ENCODE measurements at regions not wholly inside any gene's neighbourhood (a gene's known extent, or its start where the extent isn't known, plus 50 kb on each side); places are given as distances from the start of the nearest gene placed in this dataset.
A peak's percentile ranks its signal among the peaks of the same experiment; 100 is the strongest.

DNA sequence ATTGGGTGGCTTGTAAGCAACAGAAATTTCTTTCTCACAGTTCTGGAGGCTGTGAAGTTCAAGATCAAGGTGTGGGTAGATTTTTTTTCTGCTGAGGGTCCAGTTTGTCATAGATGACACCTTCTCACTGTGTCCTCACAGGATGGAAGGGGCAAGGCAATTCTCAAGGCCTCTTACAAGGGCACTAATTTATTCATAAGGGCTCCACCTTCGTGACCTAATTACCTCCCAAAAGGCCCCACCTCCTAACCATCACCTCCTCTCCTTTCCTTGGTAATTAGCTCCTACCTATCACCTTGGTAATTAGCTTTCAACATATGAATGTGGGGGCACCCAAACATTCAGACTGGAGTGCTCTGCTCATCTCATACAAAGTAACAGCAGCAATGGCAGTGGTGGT lies 92.3 kb upstream of the CD44 start:
- no CpG with 5 or more reads among the region's 1 CpG for WGBS (ENCODE audit: insufficient coverage)
- no peak for TF ChIP-seq EZH2 (IDR thresholded peaks at IDR 0.05; ENCODE audit: borderline replicate concordance, insufficient read depth, low read depth, low read length, poor library complexity, severe bottlenecking)
- TF ChIP-seq, protein P1, sequence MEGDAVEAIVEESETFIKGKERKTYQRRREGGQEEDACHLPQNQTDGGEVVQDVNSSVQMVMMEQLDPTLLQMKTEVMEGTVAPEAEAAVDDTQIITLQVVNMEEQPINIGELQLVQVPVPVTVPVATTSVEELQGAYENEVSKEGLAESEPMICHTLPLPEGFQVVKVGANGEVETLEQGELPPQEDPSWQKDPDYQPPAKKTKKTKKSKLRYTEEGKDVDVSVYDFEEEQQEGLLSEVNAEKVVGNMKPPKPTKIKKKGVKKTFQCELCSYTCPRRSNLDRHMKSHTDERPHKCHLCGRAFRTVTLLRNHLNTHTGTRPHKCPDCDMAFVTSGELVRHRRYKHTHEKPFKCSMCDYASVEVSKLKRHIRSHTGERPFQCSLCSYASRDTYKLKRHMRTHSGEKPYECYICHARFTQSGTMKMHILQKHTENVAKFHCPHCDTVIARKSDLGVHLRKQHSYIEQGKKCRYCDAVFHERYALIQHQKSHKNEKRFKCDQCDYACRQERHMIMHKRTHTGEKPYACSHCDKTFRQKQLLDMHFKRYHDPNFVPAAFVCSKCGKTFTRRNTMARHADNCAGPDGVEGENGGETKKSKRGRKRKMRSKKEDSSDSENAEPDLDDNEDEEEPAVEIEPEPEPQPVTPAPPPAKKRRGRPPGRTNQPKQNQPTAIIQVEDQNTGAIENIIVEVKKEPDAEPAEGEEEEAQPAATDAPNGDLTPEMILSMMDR (IDR thresholded peaks at IDR 0.05): no peak
- Mint-ChIP-seq H3K27ac (peak overlapping the region; percentile 95), H3K9me3 (ENCODE audit: insufficient read depth) (peaks cover 2% of the 10 kb centered on the region), H3K27me3 (no peaks in the 10 kb centered on the region), H3K4me3 (peak overlapping the region; percentile 40), H3K4me1 (peaks cover 69% of the 10 kb centered on the region)
- Histone ChIP-seq H3K9ac (ENCODE audit: low read length) (peak overlapping the region; percentile 24), H3K4me1 (ENCODE audit: control insufficient read depth in 2 of 2, insufficient read depth in 2 of 2, low read length in 2 of 2) (peaks cover 56 to 73% of the 10 kb centered on the region in 2 donors), H3K79me2 (ENCODE audit: control insufficient read depth, insufficient read depth, low read length) (peaks cover 7% of the 10 kb centered on the region), H3K4me2 (replicated peaks; ENCODE audit: low read depth, low read length, poor library complexity, severe bottlenecking) (peak overlapping the region; percentile 66), H4K20me1 (ENCODE audit: control insufficient read depth, insufficient read depth, low read length, poor library complexity, severe bottlenecking) (no peaks in the 10 kb centered on the region), H3K36me3 (replicated peaks in 1 of 2; ENCODE audit: control extremely low read depth in 1 of 2, control insufficient read depth in 1 of 2, extremely low read depth in 1 of 2, insufficient read depth in 2 of 2, low read length in 1 of 2) (no peaks in the 10 kb centered on the region), H3K4me3 (ENCODE audit: control extremely low read depth in 1 of 5, extremely low read depth in 1 of 5, insufficient read depth in 1 of 5, low read depth in 2 of 5, low read length in 4 of 5) (peak overlapping the region in 1 of 5 experiments; percentile 3), H3K27ac (ENCODE audit: low read length in 2 of 2) (peak overlapping the region; percentile 66 to 98), H2AFZ (ENCODE audit: insufficient read depth, low read depth, low read length, poor library complexity, severe bottlenecking) (no peak overlapping the region), H3K27me3 (replicated peaks in 1 of 4; ENCODE audit: control extremely low read depth in 1 of 4, control insufficient read depth in 3 of 4, insufficient read depth in 4 of 4, low read length in 3 of 4) (no peaks in the 10 kb centered on the region), H3K9me3 (ENCODE audit: control extremely low read depth in 1 of 3, control insufficient read depth in 2 of 3, insufficient read depth in 1 of 3, low read length in 2 of 3) (peaks cover 0 to 11% (median 9%) of the 10 kb centered on the region in 3 donors)
- intact Hi-C loops (cut with micrococcal nuclease): loop anchor here (1.0 kb wide), 2 partner anchors 37 to 93 kb away; partner anchors contain the start of gene CD44
- CTCF ChIA-PET: interaction anchor here (0.9 to 3.8 kb wide), 7 partner anchors 9 to 117 kb away, joined by 3 to 14 read pairs (median 4); no protein-coding TSS in a partner anchor
- POLR2A ChIA-PET: interaction anchor here (1.0 to 1.8 kb wide), 2 partner anchors 32 to 40 kb away, joined by 4 read pairs; no protein-coding TSS in a partner anchor
- no peak for DNase-seq
- no peak for ATAC-seq (ENCODE audit: low read depth)

DNA sequence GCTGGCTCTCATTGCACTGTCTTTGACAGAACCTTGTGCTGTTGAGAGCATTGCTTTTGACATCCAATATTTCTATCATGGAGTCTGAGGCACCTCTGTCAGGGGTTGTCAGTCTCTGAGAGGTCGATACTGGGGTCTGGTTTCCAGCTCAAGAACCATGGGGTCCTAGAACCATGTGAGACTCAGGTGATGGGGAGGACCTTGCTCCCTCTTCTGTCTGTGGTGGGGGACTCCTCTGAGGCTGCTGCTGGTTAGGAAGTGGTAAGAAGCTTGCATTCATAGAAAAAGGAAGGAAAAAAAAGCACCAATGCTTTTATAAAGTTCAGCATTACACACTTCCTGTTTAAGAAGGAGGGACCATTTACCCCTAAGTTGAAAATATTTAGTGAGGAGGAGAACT lies 91.8 kb upstream of the CD44 start:
- Histone ChIP-seq H3K9me3 (ENCODE audit: control extremely low read depth in 1 of 3, control insufficient read depth in 2 of 3, insufficient read depth in 1 of 3, low read length in 2 of 3) (peaks cover 0 to 11% (median 9%) of the 10 kb centered on the region in 3 donors), H3K4me1 (ENCODE audit: control insufficient read depth in 2 of 2, insufficient read depth in 2 of 2, low read length in 2 of 2) (peaks cover 56 to 71% of the 10 kb centered on the region in 2 donors), H3K4me3 (ENCODE audit: control extremely low read depth in 1 of 5, extremely low read depth in 1 of 5, insufficient read depth in 1 of 5, low read depth in 2 of 5, low read length in 4 of 5) (no peak overlapping the region), H3K4me2 (replicated peaks; ENCODE audit: low read depth, low read length, poor library complexity, severe bottlenecking) (peak overlapping the region; percentile 40), H3K79me2 (ENCODE audit: control insufficient read depth, insufficient read depth, low read length) (peaks cover 7% of the 10 kb centered on the region), H3K27ac (ENCODE audit: low read length in 2 of 2) (peak overlapping the region; percentile 66 to 98), H3K36me3 (replicated peaks in 1 of 2; ENCODE audit: control extremely low read depth in 1 of 2, control insufficient read depth in 1 of 2, extremely low read depth in 1 of 2, insufficient read depth in 2 of 2, low read length in 1 of 2) (no peaks in the 10 kb centered on the region), H2AFZ (ENCODE audit: insufficient read depth, low read depth, low read length, poor library complexity, severe bottlenecking) (no peak overlapping the region), H3K9ac (ENCODE audit: low read length) (peak overlapping the region; percentile 24), H3K27me3 (replicated peaks in 1 of 4; ENCODE audit: control extremely low read depth in 1 of 4, control insufficient read depth in 3 of 4, insufficient read depth in 4 of 4, low read length in 3 of 4) (no peaks in the 10 kb centered on the region), H4K20me1 (ENCODE audit: control insufficient read depth, insufficient read depth, low read length, poor library complexity, severe bottlenecking) (no peaks in the 10 kb centered on the region)
- ATAC-seq (ENCODE audit: low read depth) (peak; percentile 53), DNase-seq (peak; percentile 85)
- H3K4me3 Mint-ChIP-seq: peak overlapping the region; percentile 40
- CTCF ChIA-PET: interaction anchor here (0.9 to 3.8 kb wide), 8 partner anchors 9 to 116 kb away, joined by 3 to 14 read pairs (median 3); no protein-coding TSS in a partner anchor
- POLR2A ChIA-PET: interaction anchor here (1.0 to 1.8 kb wide), 2 partner anchors 31 to 41 kb away, joined by 4 read pairs; no protein-coding TSS in a partner anchor
- 67% methylated on average over 1 of the region's 1 CpG for WGBS (ENCODE audit: insufficient coverage)
- no peak for TF ChIP-seq EZH2 (IDR thresholded peaks at IDR 0.05; ENCODE audit: borderline replicate concordance, insufficient read depth, low read depth, low read length, poor library complexity, severe bottlenecking)
- TF ChIP-seq, protein P1 (IDR thresholded peaks at IDR 0.05): no peak
- H3K4me1 Mint-ChIP-seq: peaks cover 69% of the 10 kb centered on the region
- H3K27me3 Mint-ChIP-seq: no peaks in the 10 kb centered on the region
- peaks cover 2% of the 10 kb centered on the region for H3K9me3 Mint-ChIP-seq (ENCODE audit: insufficient read depth)
- intact Hi-C loops (cut with micrococcal nuclease): loop anchor here (1.0 kb wide), 2 partner anchors 36 to 92 kb away; partner anchors contain the start of gene CD44
- peak overlapping the region; percentile 95 for H3K27ac Mint-ChIP-seq
